HEK293 (cell line): ENCODE measurements at regions not wholly inside any gene's neighbourhood (a gene's known extent, or its start where the extent isn't known, plus 50 kb on each side); places are given as distances from the start of the nearest gene placed in this dataset.

Experiments
- CTCF ChIA-PET: fragments of 350-600 bp; formaldehyde crosslinking; extraction: SDS; loops from one replicate; lab custom pipeline; 2021; ENCODE audit warnings: antibody characterized with exemption; lab: Yijun Ruan, JAX
- POLR2A ChIA-PET: fragments of 300-600 bp; formaldehyde crosslinking; extraction: SDS; loops from one replicate; lab custom pipeline; 2020; ENCODE audit warnings: antibody characterized with exemption, inconsistent platforms; lab: Yijun Ruan, JAX
- H3K27ac ChIP-seq: fragments of 200-500 bp; sonication (Bioruptor generic); 2 replicates; pipeline ENCODE4 v1.5.1; 2014; ENCODE audit warnings: low read depth, low read length, control low read depth, inconsistent platforms; ENCODE audit errors: extremely low read depth
- H3K36me3 ChIP-seq, 2 experiments: fragments of 200-500 bp in 1 of 2; sonication (Bioruptor generic) in 1 of 2; 1 replicate in 1 of 2; 2 replicates in 1 of 2; pipeline ENCODE4 v1.5.1; 2014 to 2017; ENCODE audit warnings: inconsistent platforms in 2 of 2, low read length in 2 of 2; ENCODE audit not compliant: control insufficient read depth in 2 of 2, insufficient read depth in 1 of 2
- H3K4me1 ChIP-seq: fragments of 200-500 bp; sonication (Bioruptor generic); 2 replicates; pipeline ENCODE4 v1.5.1; 2014; ENCODE audit warnings: mild to moderate bottlenecking, low read length, inconsistent platforms; ENCODE audit not compliant: control insufficient read depth, insufficient read depth
- H3K4me3 ChIP-seq: 2 replicates; pipeline ENCODE4 v1.5.1; 2011; ENCODE audit warnings: low read depth, mild to moderate bottlenecking, control low read depth, low read length, moderate library complexity
- H3K9me3 ChIP-seq: fragments of 200-500 bp; sonication (Bioruptor generic); 2 replicates; pipeline ENCODE4 v1.5.1; 2014; ENCODE audit warnings: low read depth, low read length, inconsistent platforms; ENCODE audit not compliant: control insufficient read depth, insufficient read depth
- HOXA7 ChIP-seq: sonication (generic); formaldehyde crosslinking; IDR thresholded peaks from 2 replicates; pipeline ENCODE4 v1.8.1; 2022; ENCODE audit warnings: missing genetic modification reagents, borderline replicate concordance
- KLF17 ChIP-seq: fragments of 450-650 bp; formaldehyde crosslinking; IDR thresholded peaks from 2 replicates; pipeline ENCODE4 v1.5.1; 2016; ENCODE audit warnings: missing biosample characterization, missing genetic modification characterization
- REST ChIP-seq: fragments of 450-650 bp; formaldehyde crosslinking; IDR thresholded peaks from 2 replicates; pipeline ENCODE4 v1.5.1; 2016; ENCODE audit warnings: missing biosample characterization, missing genetic modification characterization
- TSHZ1 ChIP-seq: fragments of 450-650 bp; formaldehyde crosslinking; IDR thresholded peaks from 2 replicates; pipeline ENCODE4 v1.5.1; 2016; ENCODE audit warnings: missing biosample characterization, missing genetic modification characterization, borderline replicate concordance
- ZBTB20 ChIP-seq: fragments of 450-650 bp; formaldehyde crosslinking; IDR thresholded peaks from 2 replicates; pipeline ENCODE4 v1.5.1; 2016; ENCODE audit warnings: missing biosample characterization, missing genetic modification characterization
- ZBTB21 ChIP-seq: fragments of 450-650 bp; formaldehyde crosslinking; IDR thresholded peaks from 2 replicates; pipeline ENCODE4 v1.5.1; 2017; ENCODE audit warnings: missing biosample characterization, missing genetic modification characterization
- ZNF10 ChIP-seq: fragments of 450-650 bp; formaldehyde crosslinking; IDR thresholded peaks from 2 replicates; pipeline ENCODE4 v1.5.1; 2017; ENCODE audit warnings: missing biosample characterization, missing genetic modification characterization
- ZNF362 ChIP-seq: fragments of 450-650 bp; formaldehyde crosslinking; IDR thresholded peaks from 2 replicates; pipeline ENCODE4 v1.5.1; 2016; ENCODE audit warnings: missing biosample characterization, missing genetic modification characterization
- ZNF560 ChIP-seq: fragments of 450-650 bp; formaldehyde crosslinking; IDR thresholded peaks from 2 replicates; pipeline ENCODE4 v1.5.1; 2017; ENCODE audit warnings: missing biosample characterization, missing genetic modification characterization, borderline replicate concordance
- ZNF600 ChIP-seq: fragments of 450-650 bp; formaldehyde crosslinking; IDR thresholded peaks from 2 replicates; pipeline ENCODE4 v1.5.1; 2016; ENCODE audit warnings: missing biosample characterization, missing genetic modification characterization
- ZNF639 ChIP-seq: fragments of 450-650 bp; formaldehyde crosslinking; IDR thresholded peaks from 2 replicates; pipeline ENCODE4 v1.5.1; 2016; ENCODE audit warnings: missing biosample characterization, missing genetic modification characterization
- ZNF692 ChIP-seq: fragments of 450-650 bp; formaldehyde crosslinking; IDR thresholded peaks from 2 replicates; pipeline ENCODE4 v1.5.1; 2016; ENCODE audit warnings: missing biosample characterization, missing genetic modification characterization
- ZNF701 ChIP-seq: fragments of 450-650 bp; formaldehyde crosslinking; IDR thresholded peaks from 2 replicates; pipeline ENCODE4 v1.5.1; 2016; ENCODE audit warnings: missing biosample characterization, missing genetic modification characterization

- Histone ChIP-seq H3K36me3 (no peaks in the 10 kb centered on the region), H3K4me1 (no peaks in the 10 kb centered on the region), H3K4me3 (no peak overlapping the region), H3K9me3 (no peaks in the 10 kb centered on the region), H3K27ac (no peak overlapping the region)
- POLR2A ChIA-PET, result no interaction called here
- TF ChIP-seq ZNF560 (tag by site-specific recombination) (no peak), ZNF639 (tag by site-specific recombination) (no peak), ZBTB21 (no peak), ZNF10 (tag by site-specific recombination) (no peak), HOXA7 (CRISPR knock-in tag) (no peak), ZNF692 (tag by site-specific recombination) (no peak), ZNF362 (tag by site-specific recombination) (no peak), REST (tag by site-specific recombination) (no peak), ZNF600 (tag by site-specific recombination) (no peak), KLF17 (tag by site-specific recombination) (no peak), TSHZ1 (tag by site-specific recombination) (no peak), ZBTB20 (no peak), ZNF701 (tag by site-specific recombination) (no peak)
- TF ChIP-seq, all 188 proteins: peak for 0
- CTCF ChIA-PET, result no interaction called here
These were observed 95.6 kb upstream of the SLC35B3 start for GRCh38 chr6:8530785-8531435.
